HG03565 (cell line): ENCODE measurements at regions not wholly inside any gene's neighbourhood (a gene's known extent, or its start where the extent isn't known, plus 50 kb on each side); places are given as distances from the start of the nearest gene placed in this dataset.

Source experiments
- ATAC-seq: cut with Tn5 transposase; IDR thresholded peaks from one replicate; pipeline ENCODE4 v1.9.1; 2021; ENCODE audit warnings: mild to moderate bottlenecking, moderate library complexity; ENCODE audit not compliant: unreplicated experiment

- no peak for ATAC-seq
Measured at GRCh38 chr9:89825669-89826068, 220.9 kb downstream of the GADD45G start.

GRCh38 chr9:89826186-89826585 lies 221.4 kb downstream of the GADD45G start:
- no peak for ATAC-seq

GRCh38 chr9:89829346-89829745 lies 224.5 kb downstream of the GADD45G start:
- no peak for ATAC-seq

GRCh38 chr9:89835666-89836065 lies 230.9 kb downstream of the GADD45G start:
- no peak for ATAC-seq

- no peak for ATAC-seq
Measured at GRCh38 chr9:89837162-89837933, 232.5 kb downstream of the GADD45G start.

GRCh38 chr9:89837934-89838310 lies 233.1 kb downstream of the GADD45G start:
- no peak for ATAC-seq

- no peak for ATAC-seq
Measured at GRCh38 chr9:89838621-89839020, 233.8 kb downstream of the GADD45G start.

- no peak for ATAC-seq
Measured at GRCh38 chr9:89839449-89839848, 234.6 kb downstream of the GADD45G start.

GRCh38 chr9:89839952-89840351 lies 235.1 kb downstream of the GADD45G start:
- no peak for ATAC-seq

GRCh38 chr9:89841456-89841855 lies 236.6 kb downstream of the GADD45G start:
- ATAC-seq, result no peak

- ATAC-seq, result no peak
Measured at GRCh38 chr9:89842267-89842768, 237.5 kb downstream of the GADD45G start.

GRCh38 chr9:89843074-89843473 lies 238.3 kb downstream of the GADD45G start:
- no peak for ATAC-seq

- no peak for ATAC-seq
Measured at GRCh38 chr9:89843591-89843990, 238.8 kb downstream of the GADD45G start.

GRCh38 chr9:89844075-89844474 lies 239.3 kb downstream of the GADD45G start:
- no peak for ATAC-seq

- no peak for ATAC-seq
Measured at GRCh38 chr9:89844535-89844934, 239.7 kb downstream of the GADD45G start.

GRCh38 chr9:89845321-89845720 lies 240.5 kb downstream of the GADD45G start:
- ATAC-seq, result no peak

GRCh38 chr9:89845862-89846261 lies 241.1 kb downstream of the GADD45G start:
- ATAC-seq, result no peak

GRCh38 chr9:89848060-89849040 lies 243.5 kb downstream of the GADD45G start:
- no peak for ATAC-seq

- ATAC-seq, result no peak
Measured at GRCh38 chr9:89849096-89849495, 244.3 kb downstream of the GADD45G start.

GRCh38 chr9:89850153-89850552 lies 245.3 kb downstream of the GADD45G start:
- no peak for ATAC-seq

GRCh38 chr9:89850631-89851325 lies 246.0 kb downstream of the GADD45G start:
- no peak for ATAC-seq
